Prostate gland (tissue), 2 donors: ENCODE measurements at regions not wholly inside any gene's neighbourhood (a gene's known extent, or its start where the extent isn't known, plus 50 kb on each side); places are given as distances from the start of the nearest gene placed in this dataset.

ENCODE experiments used
- POLR2A ChIP-seq: fragments of 450-650 bp; IDR thresholded peaks from one replicate; pipeline ENCODE4 v1.6.1; 2016; ENCODE audit warnings: antibody characterized with exemption, mild to moderate bottlenecking
- POLR2AphosphoS5 ChIP-seq: sonication (generic); formaldehyde crosslinking; IDR thresholded peaks from one replicate; pipeline ENCODE4 v1.6.1; 2017; ENCODE audit warnings: antibody characterized with exemption
- TF ChIP-seq, protein P1 (sequence below), 4 experiments: fragments of 200-600 bp in 2 of 4; fragments of 450-650 bp in 2 of 4; sonication (generic) in 2 of 4; IDR thresholded peaks; 1 replicate in 3 of 4; 2 replicates in 1 of 4; pipeline ENCODE4 v1.5.1; 2016 to 2019; ENCODE audit warnings: antibody characterized with exemption in 4 of 4, mild to moderate bottlenecking in 2 of 4, moderate library complexity in 2 of 4

DNA sequence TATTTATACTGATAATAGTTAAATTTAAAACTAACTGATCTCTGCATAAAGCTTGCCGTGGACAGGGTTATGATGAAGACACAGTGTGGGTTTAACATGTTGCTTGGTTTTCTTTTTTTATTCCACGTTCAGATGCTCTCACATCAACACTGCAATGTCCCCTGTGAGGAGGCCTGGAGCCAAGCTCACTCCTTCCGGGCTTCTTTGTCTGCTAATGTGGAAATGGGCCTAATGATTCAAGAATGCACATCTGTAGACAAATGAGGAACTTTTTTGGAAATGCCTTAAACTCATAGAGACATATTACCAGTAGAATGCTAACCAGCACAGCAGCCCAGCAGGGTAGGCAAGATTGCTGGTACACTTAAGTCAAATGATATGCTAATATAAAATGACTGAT lies 208.0 kb downstream of the GALR1 start:
- TF ChIP-seq, protein P1, sequence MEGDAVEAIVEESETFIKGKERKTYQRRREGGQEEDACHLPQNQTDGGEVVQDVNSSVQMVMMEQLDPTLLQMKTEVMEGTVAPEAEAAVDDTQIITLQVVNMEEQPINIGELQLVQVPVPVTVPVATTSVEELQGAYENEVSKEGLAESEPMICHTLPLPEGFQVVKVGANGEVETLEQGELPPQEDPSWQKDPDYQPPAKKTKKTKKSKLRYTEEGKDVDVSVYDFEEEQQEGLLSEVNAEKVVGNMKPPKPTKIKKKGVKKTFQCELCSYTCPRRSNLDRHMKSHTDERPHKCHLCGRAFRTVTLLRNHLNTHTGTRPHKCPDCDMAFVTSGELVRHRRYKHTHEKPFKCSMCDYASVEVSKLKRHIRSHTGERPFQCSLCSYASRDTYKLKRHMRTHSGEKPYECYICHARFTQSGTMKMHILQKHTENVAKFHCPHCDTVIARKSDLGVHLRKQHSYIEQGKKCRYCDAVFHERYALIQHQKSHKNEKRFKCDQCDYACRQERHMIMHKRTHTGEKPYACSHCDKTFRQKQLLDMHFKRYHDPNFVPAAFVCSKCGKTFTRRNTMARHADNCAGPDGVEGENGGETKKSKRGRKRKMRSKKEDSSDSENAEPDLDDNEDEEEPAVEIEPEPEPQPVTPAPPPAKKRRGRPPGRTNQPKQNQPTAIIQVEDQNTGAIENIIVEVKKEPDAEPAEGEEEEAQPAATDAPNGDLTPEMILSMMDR (IDR thresholded peaks at IDR 0.05), result no peak
- TF ChIP-seq POLR2A (no peak), POLR2AphosphoS5 (no peak)
